ENCODE measurements at regions not wholly inside any gene's neighbourhood (a gene's known extent, or its start where the extent isn't known, plus 50 kb on each side); places are given as distances from the start of the nearest gene placed in this dataset.

GRCh38 chr1:117696561-117696960 lies 90.7 kb downstream of the TENT5C start:
- TF ChIP-seq CTCF (IDR thresholded peaks at IDR 0.05; ENCODE audit: low read length) (no peak), EZH2 (optimal IDR thresholded peaks at IDR 0.05; ENCODE audit: low read depth, low read length) (no peak)

Data from MM.1S (cell line).